Neural progenitor cell (in vitro differentiated cells): ENCODE measurements at regions not wholly inside any gene's neighbourhood (a gene's known extent, or its start where the extent isn't known, plus 50 kb on each side); places are given as distances from the start of the nearest gene placed in this dataset.

Experiments used
- DNase-seq: peaks from one replicate; pipeline ENCODE4 v3.0.0-alpha.2; 2016; ENCODE audit warnings: low spot score
- H2AFZ ChIP-seq: fragments of 200-600 bp; sonication (generic); replicated peaks from 2 replicates; pipeline ENCODE4 v1.6.1; 2016; ENCODE audit warnings: antibody characterized with exemption
- H3F3A ChIP-seq: fragments of 200-600 bp; sonication (generic); 2 replicates; pipeline ENCODE4 v1.6.1; 2016; ENCODE audit warnings: antibody characterized with exemption, low read depth
- H3K27ac ChIP-seq: fragments of 200-600 bp; sonication (generic); 2 replicates; pipeline ENCODE4 v1.5.1; 2016; ENCODE audit warnings: mild to moderate bottlenecking
- H3K27me3 ChIP-seq: fragments of 200-600 bp; sonication (generic); 2 replicates; pipeline ENCODE4 v1.6.1; 2016; ENCODE audit warnings: mild to moderate bottlenecking, moderate library complexity
- H3K36me3 ChIP-seq: fragments of 200-600 bp; sonication (generic); 2 replicates; pipeline ENCODE4 v1.5.1; 2016
- H3K4me1 ChIP-seq: fragments of 200-600 bp; sonication (generic); 2 replicates; pipeline ENCODE4 v1.6.1; 2016; ENCODE audit warnings: mixed run types
- H3K4me2 ChIP-seq: fragments of 200-600 bp; sonication (generic); 2 replicates; pipeline ENCODE4 v1.6.1; 2016
- H3K4me3 ChIP-seq: fragments of 200-600 bp; sonication (generic); 2 replicates; pipeline ENCODE4 v1.5.1; 2016
- H3K79me2 ChIP-seq: fragments of 200-600 bp; sonication (generic); 2 replicates; pipeline ENCODE4 v1.6.1; 2016; ENCODE audit warnings: low read depth
- H3K9ac ChIP-seq: fragments of 200-600 bp; sonication (generic); 2 replicates; pipeline ENCODE4 v1.6.1; 2016
- H3K9me3 ChIP-seq: fragments of 200-600 bp; sonication (generic); 2 replicates; pipeline ENCODE4 v1.5.1; 2016; ENCODE audit warnings: low read depth
- H4K20me1 ChIP-seq: fragments of 200-600 bp; sonication (generic); 2 replicates; pipeline ENCODE4 v1.6.1; 2016; ENCODE audit warnings: low read depth
- H3K27ac Mint-ChIP-seq: 3 replicates; pipeline ENCODE4 v1.8.0; 2021; ENCODE audit warnings: mixed read lengths
- H3K27me3 Mint-ChIP-seq: 2 replicates; pipeline ENCODE4 v1.8.0; 2022; ENCODE audit warnings: low read depth, mild to moderate bottlenecking, inconsistent platforms, moderate library complexity, mixed read lengths; ENCODE audit not compliant: insufficient read depth
- H3K36me3 Mint-ChIP-seq: 3 replicates; pipeline ENCODE4 v1.8.0; 2021; ENCODE audit warnings: mixed read lengths
- H3K4me1 Mint-ChIP-seq: 3 replicates; pipeline ENCODE4 v1.8.0; 2021; ENCODE audit warnings: mixed read lengths
- H3K4me3 Mint-ChIP-seq: 3 replicates; pipeline ENCODE4 v1.8.0; 2021; ENCODE audit warnings: mild to moderate bottlenecking, moderate library complexity, mixed read lengths
- H3K9me3 Mint-ChIP-seq: 3 replicates; pipeline ENCODE4 v1.8.0; 2020; ENCODE audit warnings: mixed read lengths
- CTCF ChIP-seq: fragments of 200-600 bp; sonication (generic); IDR thresholded peaks from 2 replicates; pipeline ENCODE4 v1.5.1; 2017; ENCODE audit warnings: antibody characterized with exemption, mild to moderate bottlenecking
- EZH2 ChIP-seq: fragments of 200-600 bp; sonication (generic); IDR thresholded peaks from 2 replicates; pipeline ENCODE4 v1.6.1; 2017; ENCODE audit warnings: antibody characterized with exemption, mild to moderate bottlenecking, moderate library complexity
- EZH2phosphoT487 ChIP-seq: fragments of 200-600 bp; sonication (generic); IDR thresholded peaks from 2 replicates; pipeline ENCODE4 v1.6.1; 2017; ENCODE audit warnings: antibody characterized with exemption

DNA sequence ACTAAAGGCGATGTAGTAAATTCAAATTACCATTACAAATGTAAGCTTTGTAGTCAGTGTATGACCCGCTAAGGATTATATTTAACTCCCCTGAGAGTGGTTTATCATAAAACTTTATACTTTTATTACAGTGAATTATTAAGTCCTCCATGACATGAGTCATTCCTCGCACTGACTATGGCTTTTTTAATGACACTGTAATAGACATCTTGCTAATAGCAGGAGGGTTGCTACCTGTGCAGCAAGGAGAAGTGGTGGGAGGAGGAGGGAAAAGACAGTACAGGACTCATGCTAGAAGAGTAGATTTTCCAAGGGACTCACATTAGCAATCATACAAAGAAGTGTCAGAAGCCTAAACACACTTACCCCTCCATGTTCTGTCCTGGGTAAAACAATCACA is 556.1 kb downstream of the BCL11A start:
- H3K27me3 Mint-ChIP-seq = no peaks in the 10 kb centered on the region
- no peaks in the 10 kb centered on the region for H3K9me3 Mint-ChIP-seq
- H3K27ac Mint-ChIP-seq = no peak overlapping the region
- H2AFZ ChIP-seq = no peak overlapping the region
- H3K36me3 ChIP-seq = no peaks in the 10 kb centered on the region
- H3K27ac ChIP-seq = no peak overlapping the region
- no peak overlapping the region for H3K4me3 Mint-ChIP-seq
- H3K36me3 Mint-ChIP-seq = no peaks in the 10 kb centered on the region
- DNase-seq = no peak
- H3K27me3 ChIP-seq = no peaks in the 10 kb centered on the region
- H3K79me2 ChIP-seq = no peaks in the 10 kb centered on the region
- H3K4me1 ChIP-seq = peaks cover 21% of the 10 kb centered on the region
- no peaks in the 10 kb centered on the region for H3K9me3 ChIP-seq
- no peak overlapping the region for H3K4me3 ChIP-seq
- H3F3A ChIP-seq = no peaks in the 10 kb centered on the region
- no peaks in the 10 kb centered on the region for H4K20me1 ChIP-seq
- no peak overlapping the region for H3K4me2 ChIP-seq
- no peak overlapping the region for H3K9ac ChIP-seq
- TF ChIP-seq EZH2phosphoT487 (no peak), CTCF (no peak), EZH2 (no peak)
- H3K4me1 Mint-ChIP-seq = peaks cover 20% of the 10 kb centered on the region

GRCh38 chr2:59996855-59997254 is 556.6 kb downstream of the BCL11A start:
- Mint-ChIP-seq H3K4me1 (peaks cover 14% of the 10 kb centered on the region), H3K36me3 (no peaks in the 10 kb centered on the region), H3K27me3 (no peaks in the 10 kb centered on the region), H3K4me3 (no peak overlapping the region), H3K9me3 (no peaks in the 10 kb centered on the region), H3K27ac (no peak overlapping the region)
- H3K27ac ChIP-seq = no peak overlapping the region
- no peaks in the 10 kb centered on the region for H3K9me3 ChIP-seq
- no peak overlapping the region for H3K4me2 ChIP-seq
- TF ChIP-seq EZH2 (no peak), CTCF (no peak), EZH2phosphoT487 (no peak)
- H4K20me1 ChIP-seq = no peaks in the 10 kb centered on the region
- peaks cover 16% of the 10 kb centered on the region for H3K4me1 ChIP-seq
- no peak overlapping the region for H3K4me3 ChIP-seq
- no peaks in the 10 kb centered on the region for H3F3A ChIP-seq
- no peaks in the 10 kb centered on the region for H3K27me3 ChIP-seq
- no peak overlapping the region for H2AFZ ChIP-seq
- no peaks in the 10 kb centered on the region for H3K36me3 ChIP-seq
- no peak overlapping the region for H3K9ac ChIP-seq
- DNase-seq = no peak
- H3K79me2 ChIP-seq = no peaks in the 10 kb centered on the region

DNA sequence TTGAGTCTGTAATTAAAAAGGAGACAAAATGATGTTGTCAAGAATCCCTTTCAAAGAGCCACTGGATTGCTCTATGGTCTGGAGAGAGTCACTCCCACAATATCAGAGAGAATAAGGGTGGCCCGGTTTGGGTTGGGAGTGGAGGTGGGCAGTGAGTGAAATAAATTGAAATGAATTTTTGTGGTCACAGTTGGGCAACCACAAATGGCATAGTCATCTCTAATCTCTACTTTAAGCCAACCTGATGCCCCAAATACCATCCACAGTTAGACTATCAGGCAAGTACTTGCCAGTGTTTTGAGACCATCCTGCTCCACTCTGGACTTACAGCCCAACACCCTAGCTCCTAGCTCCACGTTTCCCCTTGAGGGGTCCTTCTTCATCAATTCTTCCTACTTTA is 559.7 kb downstream of the BCL11A start:
- no peaks in the 10 kb centered on the region for H3K9me3 ChIP-seq
- no peak for DNase-seq
- H3K4me3 Mint-ChIP-seq = no peak overlapping the region
- no peak overlapping the region for H3K27ac Mint-ChIP-seq
- H3K4me3 ChIP-seq = no peak overlapping the region
- H3K27me3 Mint-ChIP-seq = no peaks in the 10 kb centered on the region
- no peaks in the 10 kb centered on the region for H3K27me3 ChIP-seq
- H3K27ac ChIP-seq = no peak overlapping the region
- no peaks in the 10 kb centered on the region for H3F3A ChIP-seq
- no peak overlapping the region for H3K9ac ChIP-seq
- H3K79me2 ChIP-seq = no peaks in the 10 kb centered on the region
- no peaks in the 10 kb centered on the region for H3K36me3 Mint-ChIP-seq
- TF ChIP-seq EZH2phosphoT487 (no peak), EZH2 (no peak), CTCF (no peak)
- peaks cover 17% of the 10 kb centered on the region for H3K4me1 Mint-ChIP-seq
- peaks cover 20% of the 10 kb centered on the region for H3K4me1 ChIP-seq
- H3K36me3 ChIP-seq = no peaks in the 10 kb centered on the region
- H4K20me1 ChIP-seq = no peaks in the 10 kb centered on the region
- no peak overlapping the region for H2AFZ ChIP-seq
- no peaks in the 10 kb centered on the region for H3K9me3 Mint-ChIP-seq
- H3K4me2 ChIP-seq = no peak overlapping the region

DNA sequence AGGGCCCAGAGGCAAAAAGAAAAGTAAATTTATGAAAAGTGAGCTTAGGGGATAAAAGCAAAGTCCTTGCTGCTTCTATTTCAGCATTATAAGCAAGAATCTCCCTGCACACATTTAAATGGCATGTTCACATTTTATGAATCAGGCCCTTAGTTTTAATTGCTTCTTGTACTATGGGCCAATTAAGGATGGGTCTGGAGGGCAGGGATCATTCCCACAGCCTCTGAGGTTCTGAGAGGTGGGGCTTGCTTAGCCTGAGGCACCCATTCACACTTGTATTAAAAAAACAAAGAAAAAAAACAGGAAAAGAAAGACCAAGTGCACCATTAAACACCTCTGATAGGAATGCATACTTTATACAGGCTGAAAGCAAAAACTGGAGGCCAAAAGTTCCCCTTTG is 565.1 kb downstream of the BCL11A start:
- no peak overlapping the region for H3K27ac Mint-ChIP-seq
- no peaks in the 10 kb centered on the region for H4K20me1 ChIP-seq
- H3K4me1 Mint-ChIP-seq = peaks cover 6% of the 10 kb centered on the region
- H2AFZ ChIP-seq = no peak overlapping the region
- no peak overlapping the region for H3K4me3 ChIP-seq
- no peak overlapping the region for H3K27ac ChIP-seq
- no peaks in the 10 kb centered on the region for H3K36me3 Mint-ChIP-seq
- H3K4me2 ChIP-seq = no peak overlapping the region
- no peaks in the 10 kb centered on the region for H3K79me2 ChIP-seq
- no peak overlapping the region for H3K4me3 Mint-ChIP-seq
- no peak for DNase-seq
- H3K9ac ChIP-seq = no peak overlapping the region
- H3K27me3 Mint-ChIP-seq = no peaks in the 10 kb centered on the region
- no peaks in the 10 kb centered on the region for H3F3A ChIP-seq
- H3K9me3 Mint-ChIP-seq = no peaks in the 10 kb centered on the region
- H3K9me3 ChIP-seq = no peaks in the 10 kb centered on the region
- no peaks in the 10 kb centered on the region for H3K27me3 ChIP-seq
- no peaks in the 10 kb centered on the region for H3K36me3 ChIP-seq
- H3K4me1 ChIP-seq = peaks cover 8% of the 10 kb centered on the region
- no peak for TF ChIP-seq EZH2
- no peak for TF ChIP-seq CTCF
- TF ChIP-seq EZH2phosphoT487 = no peak
